ENCODE measurements at regions not wholly inside any gene's neighbourhood (a gene's known extent, or its start where the extent isn't known, plus 50 kb on each side); places are given as distances from the start of the nearest gene placed in this dataset.

DNA sequence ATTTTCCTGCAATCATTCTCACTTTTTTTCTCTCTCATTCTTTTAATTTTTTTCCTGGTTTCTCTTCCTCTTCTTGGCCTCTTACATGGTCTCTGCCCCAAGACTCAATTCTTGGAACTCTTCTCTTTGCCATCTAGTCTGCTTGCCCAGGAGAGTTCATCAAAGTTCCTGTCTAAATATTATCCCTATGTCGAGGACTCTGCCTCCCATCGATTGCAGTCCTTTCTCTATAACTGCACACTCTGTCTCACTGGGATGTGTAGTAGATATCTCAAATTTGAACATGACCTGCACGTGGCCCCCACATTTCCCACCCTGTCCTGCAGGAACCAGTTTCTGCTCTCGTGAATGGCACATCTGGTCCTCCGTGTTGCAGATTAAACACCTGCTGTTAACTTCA, 204.7 kb upstream of the TMTC4 start:
- TF ChIP-seq, protein P1, sequence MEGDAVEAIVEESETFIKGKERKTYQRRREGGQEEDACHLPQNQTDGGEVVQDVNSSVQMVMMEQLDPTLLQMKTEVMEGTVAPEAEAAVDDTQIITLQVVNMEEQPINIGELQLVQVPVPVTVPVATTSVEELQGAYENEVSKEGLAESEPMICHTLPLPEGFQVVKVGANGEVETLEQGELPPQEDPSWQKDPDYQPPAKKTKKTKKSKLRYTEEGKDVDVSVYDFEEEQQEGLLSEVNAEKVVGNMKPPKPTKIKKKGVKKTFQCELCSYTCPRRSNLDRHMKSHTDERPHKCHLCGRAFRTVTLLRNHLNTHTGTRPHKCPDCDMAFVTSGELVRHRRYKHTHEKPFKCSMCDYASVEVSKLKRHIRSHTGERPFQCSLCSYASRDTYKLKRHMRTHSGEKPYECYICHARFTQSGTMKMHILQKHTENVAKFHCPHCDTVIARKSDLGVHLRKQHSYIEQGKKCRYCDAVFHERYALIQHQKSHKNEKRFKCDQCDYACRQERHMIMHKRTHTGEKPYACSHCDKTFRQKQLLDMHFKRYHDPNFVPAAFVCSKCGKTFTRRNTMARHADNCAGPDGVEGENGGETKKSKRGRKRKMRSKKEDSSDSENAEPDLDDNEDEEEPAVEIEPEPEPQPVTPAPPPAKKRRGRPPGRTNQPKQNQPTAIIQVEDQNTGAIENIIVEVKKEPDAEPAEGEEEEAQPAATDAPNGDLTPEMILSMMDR (conservative IDR thresholded peaks at IDR 0.05; ENCODE audit: low read length): no peak
- TF ChIP-seq EZH2phosphoT487 (IDR thresholded peaks at IDR 0.05; ENCODE audit: borderline replicate concordance, low read depth, low read length): no peak

All from OCI-LY7 (cell line).